ENCODE measurements at regions not wholly inside any gene's neighbourhood (a gene's known extent, or its start where the extent isn't known, plus 50 kb on each side); places are given as distances from the start of the nearest gene placed in this dataset.
"Not testable (repeated sequence)": the region's sequence is repeated elsewhere in the genome, so short reads cannot be mapped to it uniquely, and the experiment has no call there.

DNA sequence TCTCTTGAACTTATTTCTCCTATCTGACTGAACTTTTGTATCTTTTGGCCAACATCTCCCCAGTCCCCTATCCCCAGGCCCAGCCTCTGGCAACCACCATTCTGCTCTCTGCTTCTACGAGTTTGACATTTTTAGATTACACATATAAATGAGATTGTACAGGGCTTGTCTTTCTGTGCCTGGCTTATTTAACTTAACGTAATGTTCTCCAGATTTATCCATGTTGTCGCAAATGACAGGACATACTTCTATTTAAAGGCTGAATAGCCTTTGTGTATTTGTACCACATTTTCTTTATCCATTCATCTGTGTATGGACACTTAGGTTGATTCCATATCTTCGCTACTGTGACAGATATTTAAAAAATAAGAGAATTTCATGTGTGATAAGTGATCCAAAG, 98.6 kb downstream of the LSMEM1 start:
- Mint-ChIP-seq H3K36me3 (no peaks in the 10 kb centered on the region), H3K27ac (no peak overlapping the region), H3K4me3 (no peak overlapping the region), H3K27me3 (peaks cover 5% of the 10 kb centered on the region), H3K9me3 (peaks cover 0 to 10% (median 0%) of the 10 kb centered on the region in 3 donors), H3K4me1 (no peaks in the 10 kb centered on the region)

- no peaks in the 10 kb centered on the region for H3K36me3 Mint-ChIP-seq
- no peak overlapping the region for H3K4me3 Mint-ChIP-seq
- no peaks in the 10 kb centered on the region for H3K4me1 Mint-ChIP-seq
- H3K27ac Mint-ChIP-seq: no peak overlapping the region
- H3K27me3 Mint-ChIP-seq: peaks cover 5% of the 10 kb centered on the region
- H3K9me3 Mint-ChIP-seq: peaks cover 0 to 7% (median 0%) of the 10 kb centered on the region in 3 donors
Observed at GRCh38 chr7:112580717-112581435, 100.1 kb downstream of the LSMEM1 start.

DNA sequence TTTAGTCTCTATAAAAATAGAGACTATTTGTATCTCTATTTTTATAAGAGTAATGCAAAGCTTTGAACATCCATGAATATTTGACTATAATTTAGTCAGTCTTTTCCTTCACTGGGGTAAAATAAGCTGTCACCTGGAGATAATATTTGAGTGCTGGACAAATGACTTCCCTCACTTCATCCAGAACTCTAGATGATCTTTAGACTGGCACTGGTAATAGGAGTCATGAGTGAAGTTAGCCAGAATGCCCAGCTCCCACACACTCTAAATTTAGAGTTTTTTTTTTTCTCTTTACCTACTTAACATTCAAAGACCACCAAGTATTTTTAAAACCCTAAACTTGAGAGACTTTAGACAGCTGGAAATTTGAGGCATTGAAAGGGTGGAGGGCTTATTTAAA, 100.7 kb downstream of the LSMEM1 start:
- Mint-ChIP-seq H3K4me3 (no peak overlapping the region), H3K27ac (no peak overlapping the region), H3K4me1 (no peaks in the 10 kb centered on the region), H3K36me3 (no peaks in the 10 kb centered on the region), H3K9me3 (peaks cover 0 to under 1% (median 0%) of the 10 kb centered on the region in 3 donors), H3K27me3 (peaks cover 5% of the 10 kb centered on the region)

DNA sequence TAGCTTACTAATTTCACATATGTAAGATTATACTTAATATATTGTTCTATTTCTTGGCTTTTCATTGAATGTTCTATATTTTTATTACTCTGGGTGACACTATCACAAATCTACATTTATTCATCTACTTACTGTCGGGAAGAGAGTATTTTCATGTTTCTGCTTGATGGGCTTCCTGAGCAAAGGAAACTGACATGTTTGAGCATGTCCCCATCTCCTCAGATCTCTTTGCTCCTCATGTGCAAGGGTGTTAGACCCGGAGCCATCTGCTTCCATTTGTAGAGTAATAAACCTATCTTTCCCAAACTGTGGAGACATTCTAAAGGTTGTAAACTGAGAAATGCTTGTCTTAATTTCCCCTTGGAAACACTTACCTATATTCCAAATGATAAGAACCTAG, 103.5 kb downstream of the LSMEM1 start:
- no peaks in the 10 kb centered on the region for H3K4me1 Mint-ChIP-seq
- H3K27me3 Mint-ChIP-seq: peaks cover 4% of the 10 kb centered on the region
- H3K36me3 Mint-ChIP-seq: no peaks in the 10 kb centered on the region
- no peaks in the 10 kb centered on the region for H3K9me3 Mint-ChIP-seq
- no peak overlapping the region for H3K4me3 Mint-ChIP-seq
- H3K27ac Mint-ChIP-seq: no peak overlapping the region

DNA sequence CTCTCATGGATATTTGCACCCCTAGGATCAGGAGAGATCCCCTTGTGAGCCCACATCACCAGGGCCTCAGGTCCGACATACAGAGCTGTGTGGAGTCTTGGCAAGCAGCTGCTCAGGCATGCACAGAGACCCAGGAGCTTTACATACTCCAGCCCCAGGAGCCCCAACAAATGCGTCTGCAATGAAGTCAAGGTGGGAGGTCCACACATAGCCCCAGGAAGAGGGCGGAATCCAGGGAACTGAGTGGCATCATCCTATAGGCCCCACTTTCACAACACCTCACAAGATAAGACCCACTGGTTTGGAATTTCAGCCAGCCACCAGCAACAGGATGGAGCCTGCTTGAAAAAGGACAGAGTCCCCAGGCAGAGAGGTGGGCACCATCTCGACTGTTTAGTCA, 106.7 kb downstream of the LSMEM1 start:
- peaks cover 4% of the 10 kb centered on the region for H3K27me3 Mint-ChIP-seq
- H3K36me3 Mint-ChIP-seq: peaks cover 2% of the 10 kb centered on the region
- no peaks in the 10 kb centered on the region for H3K9me3 Mint-ChIP-seq
- H3K4me1 Mint-ChIP-seq: peaks cover 0 to 4% (median 0%) of the 10 kb centered on the region in 3 donors
- H3K27ac Mint-ChIP-seq: no peak overlapping the region
- no peak overlapping the region for H3K4me3 Mint-ChIP-seq

GRCh38 chr7:112592565-112593263, 111.9 kb downstream of the LSMEM1 start:
- not testable (repeated sequence) for H3K27ac Mint-ChIP-seq, H3K36me3 Mint-ChIP-seq, H3K4me1 Mint-ChIP-seq, H3K4me3 Mint-ChIP-seq, H3K27me3 Mint-ChIP-seq, H3K9me3 Mint-ChIP-seq

GRCh38 chr7:112594397-112594796, 113.6 kb downstream of the LSMEM1 start:
- Mint-ChIP-seq H3K27me3 (peaks cover 2% of the 10 kb centered on the region), H3K9me3 (no peaks in the 10 kb centered on the region), H3K36me3 (peaks cover 2% of the 10 kb centered on the region), H3K4me3 (no peak overlapping the region), H3K27ac (no peak overlapping the region), H3K4me1 (peaks cover 0 to 4% (median 0%) of the 10 kb centered on the region in 3 donors)

DNA sequence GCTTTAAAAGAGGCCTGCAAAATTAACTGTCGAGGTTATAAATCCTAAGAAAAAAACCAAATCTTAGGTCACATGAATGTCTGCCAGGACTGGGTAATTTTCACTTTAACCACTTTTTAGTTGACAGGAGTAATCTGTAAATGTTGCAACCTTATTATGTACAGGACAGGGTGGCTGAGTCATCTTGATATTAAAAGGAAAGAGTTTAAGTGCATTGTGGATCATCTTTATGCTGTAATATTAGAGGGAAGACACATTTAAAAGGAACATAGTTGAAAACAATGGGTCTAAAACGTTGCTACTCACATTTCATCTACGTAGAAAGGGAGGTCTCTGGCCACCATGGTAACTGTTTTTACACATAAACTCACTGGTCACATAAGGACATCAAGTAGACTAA, 115.5 kb downstream of the LSMEM1 start:
- Mint-ChIP-seq H3K27ac (no peak overlapping the region), H3K4me3 (no peak overlapping the region), H3K27me3 (peaks cover 3% of the 10 kb centered on the region), H3K4me1 (peaks cover 0 to 4% (median 0%) of the 10 kb centered on the region in 3 donors), H3K9me3 (no peaks in the 10 kb centered on the region), H3K36me3 (peaks cover 2% of the 10 kb centered on the region)

DNA sequence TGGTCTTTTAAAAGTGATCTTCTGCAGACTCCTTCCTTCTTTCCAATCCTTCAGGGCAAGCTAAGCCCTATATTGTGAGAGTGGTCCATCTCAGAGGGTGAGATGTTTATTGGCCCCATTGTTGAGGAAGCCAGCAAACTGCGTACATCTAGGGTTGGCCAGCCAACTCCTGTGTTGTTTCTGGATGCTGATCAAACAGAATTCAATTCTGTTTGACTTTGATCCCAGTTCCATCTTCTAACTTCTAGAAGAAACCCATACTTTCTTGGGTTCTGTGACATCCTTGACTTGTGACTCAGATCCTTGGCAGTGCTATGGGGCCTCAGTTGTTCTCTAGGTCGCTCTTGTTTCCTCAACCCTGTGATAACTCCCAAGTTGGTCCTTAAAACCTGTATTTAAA, 116.2 kb downstream of the LSMEM1 start:
- Mint-ChIP-seq H3K36me3 (no peaks in the 10 kb centered on the region), H3K27me3 (peaks cover 3% of the 10 kb centered on the region), H3K27ac (no peak overlapping the region), H3K9me3 (no peaks in the 10 kb centered on the region), H3K4me1 (peaks cover 0 to 2% (median 0%) of the 10 kb centered on the region in 3 donors), H3K4me3 (no peak overlapping the region)

GRCh38 chr7:112603673-112604072, 122.9 kb downstream of the LSMEM1 start:
- H3K9me3 Mint-ChIP-seq: peaks cover 0 to 2% (median 0%) of the 10 kb centered on the region in 3 donors
- H3K36me3 Mint-ChIP-seq: no peaks in the 10 kb centered on the region
- H3K27me3 Mint-ChIP-seq: peaks cover 5% of the 10 kb centered on the region
- no peak overlapping the region for H3K4me3 Mint-ChIP-seq
- no peaks in the 10 kb centered on the region for H3K4me1 Mint-ChIP-seq
- no peak overlapping the region for H3K27ac Mint-ChIP-seq

DNA sequence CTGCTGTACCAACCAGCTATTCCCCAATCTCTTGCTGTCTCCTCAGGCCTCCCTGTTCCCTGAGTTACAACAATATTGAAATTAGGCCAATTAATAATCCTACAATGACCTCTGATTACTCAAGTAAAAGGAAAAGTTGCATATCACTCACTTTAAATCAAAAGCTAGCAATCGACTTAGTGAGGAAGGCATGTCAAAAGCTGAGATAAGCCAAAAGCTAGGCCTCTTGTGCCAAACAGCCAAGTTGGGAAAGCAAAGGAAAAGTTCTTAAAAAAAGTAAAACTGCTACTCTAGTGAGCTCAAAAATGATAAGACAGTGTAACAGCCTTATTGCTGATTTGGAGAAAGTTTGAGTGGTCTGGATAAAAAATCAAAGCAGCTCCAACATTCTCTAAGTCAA, 129.8 kb downstream of the LSMEM1 start:
- H3K9me3 Mint-ChIP-seq: peaks cover 0 to 1% (median 0%) of the 10 kb centered on the region in 3 donors
- no peak overlapping the region for H3K4me3 Mint-ChIP-seq
- no peak overlapping the region for H3K27ac Mint-ChIP-seq
- H3K36me3 Mint-ChIP-seq: no peaks in the 10 kb centered on the region
- peaks cover 0 to 1% (median 0%) of the 10 kb centered on the region in 3 donors for H3K4me1 Mint-ChIP-seq
- peaks cover 8% of the 10 kb centered on the region for H3K27me3 Mint-ChIP-seq

GRCh38 chr7:112615701-112616100, 134.9 kb downstream of the LSMEM1 start:
- Mint-ChIP-seq H3K9me3 (peaks cover 0 to 3% (median 0%) of the 10 kb centered on the region in 3 donors), H3K4me1 (peaks cover 0 to 1% (median 0%) of the 10 kb centered on the region in 3 donors), H3K27ac (no peak overlapping the region), H3K4me3 (no peak overlapping the region), H3K36me3 (no peaks in the 10 kb centered on the region), H3K27me3 (peaks cover 7% of the 10 kb centered on the region)

- Mint-ChIP-seq H3K4me3 (no peak overlapping the region), H3K36me3 (no peaks in the 10 kb centered on the region), H3K9me3 (peaks cover 0 to 3% (median 0%) of the 10 kb centered on the region in 3 donors), H3K27me3 (peaks cover 7% of the 10 kb centered on the region), H3K4me1 (peaks cover 0 to 1% (median 0%) of the 10 kb centered on the region in 3 donors), H3K27ac (no peak overlapping the region)
Observed at GRCh38 chr7:112616295-112616694, 135.5 kb downstream of the LSMEM1 start.

GRCh38 chr7:112619343-112619742, 138.6 kb downstream of the LSMEM1 start:
- peaks cover 0 to 5% (median 1%) of the 10 kb centered on the region in 3 donors for H3K9me3 Mint-ChIP-seq
- no peaks in the 10 kb centered on the region for H3K4me1 Mint-ChIP-seq
- H3K4me3 Mint-ChIP-seq: no peak overlapping the region
- no peaks in the 10 kb centered on the region for H3K36me3 Mint-ChIP-seq
- H3K27me3 Mint-ChIP-seq: peaks cover 5% of the 10 kb centered on the region
- no peak overlapping the region for H3K27ac Mint-ChIP-seq

GRCh38 chr7:112622159-112622715, 141.4 kb downstream of the LSMEM1 start:
- Mint-ChIP-seq H3K27me3 (no peaks in the 10 kb centered on the region), H3K27ac (no peak overlapping the region), H3K9me3 (peaks cover 0 to 7% (median 1%) of the 10 kb centered on the region in 3 donors), H3K36me3 (no peaks in the 10 kb centered on the region), H3K4me3 (no peak overlapping the region), H3K4me1 (no peaks in the 10 kb centered on the region)

All from IgD-negative memory B cell (primary cell).